HT1080 (cell line): ENCODE measurements at regions not wholly inside any gene's neighbourhood (a gene's known extent, or its start where the extent isn't known, plus 50 kb on each side); places are given as distances from the start of the nearest gene placed in this dataset.

Experiments used
- DNase-seq: peaks from one replicate; pipeline ENCODE4 v3.0.0-alpha.2; 2015; ENCODE audit warnings: low read depth

GRCh38 chr2:59693231-59693959 is 860.1 kb downstream of the BCL11A start:
- DNase-seq: no peak

- DNase-seq: no peak
Measured at GRCh38 chr2:59691518-59692190, 861.8 kb downstream of the BCL11A start.

GRCh38 chr2:59690849-59691248 is 862.6 kb downstream of the BCL11A start:
- no peak for DNase-seq

DNA sequence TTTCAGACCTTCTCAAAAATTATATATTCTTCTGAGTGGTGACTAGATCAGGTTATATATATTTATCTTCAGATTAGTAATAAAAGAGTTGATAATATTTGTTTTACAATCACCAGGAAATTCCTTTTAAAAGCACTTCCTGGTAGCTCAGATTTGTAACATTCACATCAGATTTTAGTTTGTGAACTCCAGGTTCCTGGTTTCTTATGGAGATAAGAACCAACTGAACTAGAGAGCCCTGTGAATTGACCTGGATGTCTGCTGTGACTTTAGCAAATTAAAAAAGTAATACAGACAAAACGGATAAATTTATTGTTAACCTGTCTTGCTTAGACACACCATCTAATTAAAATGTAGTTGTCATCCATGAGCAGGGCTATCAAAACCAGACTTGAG is 868.7 kb downstream of the BCL11A start:
- DNase-seq: no peak

GRCh38 chr2:59684116-59684770 is 869.2 kb downstream of the BCL11A start:
- DNase-seq: peak; percentile 52

GRCh38 chr2:59680863-59681262 is 872.6 kb downstream of the BCL11A start:
- no peak for DNase-seq

DNA sequence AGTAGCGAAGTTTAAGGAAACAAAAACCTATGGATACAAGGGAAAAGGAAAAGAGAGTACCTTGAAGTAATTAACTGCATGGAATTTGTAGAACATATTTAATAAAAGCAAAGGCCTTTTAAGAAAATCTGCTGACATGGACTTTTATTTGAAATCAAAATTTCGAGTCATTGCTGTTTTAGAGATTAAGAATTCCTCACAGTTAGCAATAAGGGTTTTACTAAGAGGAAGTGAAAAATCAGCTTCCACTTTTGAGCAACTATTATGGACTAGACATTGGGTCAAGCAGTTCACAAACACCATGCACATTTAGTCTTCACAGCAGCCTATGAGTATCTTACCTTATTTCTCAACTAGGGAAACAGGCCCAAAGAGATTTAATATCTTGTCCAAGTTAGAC is 876.3 kb downstream of the BCL11A start:
- no peak for DNase-seq

DNA sequence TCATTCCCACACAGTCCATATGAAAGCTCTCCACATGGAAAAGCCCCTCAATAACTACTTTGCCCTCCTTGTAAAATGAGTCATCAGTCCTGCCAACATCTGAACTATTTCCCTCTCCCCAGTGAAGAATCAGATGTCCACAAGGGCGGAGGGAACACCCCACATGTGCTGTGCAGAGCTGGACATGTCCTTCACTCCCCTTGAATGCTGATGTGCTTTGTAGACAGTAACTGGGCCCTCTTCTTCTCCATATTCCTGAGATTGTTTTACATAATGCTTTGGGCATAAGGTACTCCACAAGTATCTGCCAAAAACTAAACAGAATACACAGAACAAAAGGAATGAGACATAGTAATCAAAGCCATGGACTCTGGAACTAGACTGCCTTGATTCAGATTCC is 879.4 kb downstream of the BCL11A start:
- no peak for DNase-seq

- no peak for DNase-seq
Measured at GRCh38 chr2:59665021-59665420, 888.4 kb downstream of the BCL11A start.

DNA sequence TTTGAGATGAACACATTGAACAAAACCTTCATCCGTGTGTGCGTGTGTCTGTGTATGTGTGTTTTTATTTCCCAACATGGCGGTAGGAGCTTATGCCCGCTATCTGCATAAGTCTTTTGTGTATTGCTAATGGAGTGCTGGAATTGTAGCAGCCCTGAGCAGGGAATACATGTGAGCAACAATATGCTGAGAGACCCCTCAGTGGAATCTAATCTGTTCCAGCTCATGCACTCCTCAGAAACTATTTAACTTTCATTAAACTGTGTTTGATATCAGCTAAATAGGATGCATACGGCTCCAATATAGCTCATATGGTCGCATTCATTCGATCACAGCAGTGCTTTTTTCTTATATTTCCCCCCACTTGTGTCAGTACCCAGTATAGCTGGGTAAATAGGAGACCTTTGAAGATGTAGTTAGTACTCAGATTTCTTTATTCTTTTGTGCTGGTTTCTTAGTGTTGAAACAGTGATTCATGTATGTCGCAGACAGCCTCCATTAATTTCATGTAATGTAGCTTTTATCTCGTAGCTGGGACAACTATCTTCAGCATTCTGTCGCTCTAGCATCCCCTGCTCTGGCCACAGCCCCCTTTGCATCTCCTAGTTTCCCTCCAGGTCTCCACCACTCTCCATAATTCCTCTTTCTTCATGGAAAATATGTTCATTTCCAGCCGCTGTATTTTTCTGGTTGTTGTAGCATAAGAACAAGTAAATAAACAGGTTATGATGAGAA is 891.2 kb downstream of the BCL11A start:
- no peak for DNase-seq

- DNase-seq: no peak
Measured at GRCh38 chr2:59660262-59660661, 893.2 kb downstream of the BCL11A start.

GRCh38 chr2:59658906-59659635 is 894.4 kb downstream of the BCL11A start:
- DNase-seq: no peak

DNA sequence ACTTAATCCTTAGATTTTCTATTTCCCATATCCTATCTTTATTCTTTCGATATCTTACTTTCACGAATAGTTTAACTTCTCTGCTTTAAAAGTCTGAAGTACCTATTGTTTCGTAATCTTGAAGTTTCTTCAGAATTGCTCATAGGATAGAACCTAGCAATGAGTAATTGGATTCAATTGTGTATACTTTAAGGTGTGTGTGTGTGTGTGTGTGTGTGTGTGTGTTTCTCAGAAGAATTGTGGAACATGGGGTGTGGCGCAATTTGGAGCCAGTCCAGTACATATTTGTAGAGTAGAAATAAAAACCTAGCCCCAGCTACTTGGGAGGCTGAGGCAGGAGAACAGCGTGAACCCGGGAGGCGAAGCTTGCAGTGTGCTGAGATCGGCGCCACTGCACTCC is 897.6 kb downstream of the BCL11A start:
- DNase-seq: peak; percentile 6

DNA sequence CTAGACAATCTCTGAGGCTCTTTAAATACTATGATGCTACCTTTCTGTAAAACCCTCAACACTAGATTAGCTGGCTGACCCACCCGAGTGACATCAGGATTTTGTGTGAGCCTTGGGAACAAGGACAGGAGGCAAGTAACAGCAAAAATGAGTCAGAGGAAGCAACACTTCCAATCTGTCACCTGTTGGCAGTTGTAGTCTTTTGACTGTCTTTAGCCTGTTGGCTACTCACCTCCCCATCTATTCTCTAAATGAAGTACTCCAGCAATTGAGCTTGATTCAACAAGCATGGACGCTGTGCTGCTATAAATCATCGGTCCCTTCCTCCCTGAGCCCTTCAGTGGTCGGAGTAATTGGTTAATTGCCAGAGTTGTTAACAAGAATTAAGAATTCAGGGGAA is 898.7 kb downstream of the BCL11A start:
- no peak for DNase-seq

- DNase-seq: no peak
Measured at GRCh38 chr2:59653164-59653563, 900.3 kb downstream of the BCL11A start.

- DNase-seq: no peak
Measured at GRCh38 chr2:59630789-59631188, 922.7 kb downstream of the BCL11A start.

DNA sequence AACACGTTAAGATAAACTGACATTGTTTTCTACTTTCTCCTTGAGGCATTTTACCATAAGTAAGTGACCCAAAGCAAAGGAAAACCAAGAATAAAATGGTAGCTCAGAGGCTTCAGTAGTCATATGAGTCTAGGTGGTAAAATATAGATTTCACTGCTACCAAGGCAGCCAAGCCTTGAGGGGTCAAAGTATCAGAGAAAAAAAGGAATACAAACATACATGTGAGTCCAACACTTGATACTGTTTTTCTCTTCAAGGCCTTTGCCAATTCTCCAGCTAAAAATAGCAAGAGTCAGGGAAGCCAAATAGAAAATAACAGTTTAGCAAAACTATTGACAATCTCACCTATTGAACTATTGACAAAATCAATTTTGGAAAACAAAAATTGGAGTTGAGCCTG is 925.9 kb downstream of the BCL11A start:
- no peak for DNase-seq

GRCh38 chr2:59622599-59623308 is 930.7 kb downstream of the BCL11A start:
- DNase-seq: no peak

DNA sequence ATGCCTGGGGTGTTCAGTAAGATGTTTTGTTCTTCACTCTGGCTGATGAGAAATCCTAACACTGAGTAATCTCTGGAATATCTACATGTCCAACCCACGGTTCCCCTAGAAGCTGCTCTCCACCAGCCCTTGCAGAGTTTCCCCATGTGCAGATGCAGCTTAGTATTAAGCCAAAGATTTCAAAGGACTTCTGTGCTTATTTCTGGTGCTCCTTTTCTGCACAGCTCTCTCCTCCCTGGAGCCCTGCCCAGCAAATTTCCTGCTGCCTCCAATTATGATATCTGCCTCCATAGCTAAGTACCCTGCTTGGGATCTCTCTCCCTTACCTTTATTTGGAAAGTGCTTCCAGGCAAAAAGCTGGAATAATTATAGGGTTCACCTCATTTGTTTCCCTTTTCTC is 949.3 kb downstream of the BCL11A start:
- no peak for DNase-seq

DNA sequence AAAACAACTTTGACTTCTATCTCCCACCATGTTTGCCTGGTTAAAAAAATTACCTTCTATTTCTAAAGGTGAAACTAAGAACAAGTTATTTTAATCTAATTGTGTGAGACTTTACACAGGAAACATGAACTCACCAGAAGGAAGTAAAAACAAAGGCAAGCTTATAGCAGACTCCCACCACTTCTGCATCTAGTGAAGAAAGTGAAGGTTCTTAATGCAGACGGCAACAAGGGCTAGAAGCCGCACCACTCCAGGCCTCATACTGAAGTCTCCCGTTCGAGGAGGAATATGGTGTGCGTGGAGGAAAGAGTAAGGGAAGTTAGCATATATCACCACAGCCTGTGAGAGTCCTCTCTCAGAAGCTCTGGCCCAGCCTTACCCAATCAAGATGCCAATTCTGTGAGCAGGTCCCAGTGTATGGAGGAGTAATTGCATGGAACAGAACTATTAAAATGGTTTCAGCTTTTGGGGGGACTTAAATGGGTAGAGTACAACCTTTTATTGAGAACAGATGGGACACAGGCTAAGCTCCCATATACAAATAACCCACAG is 958.7 kb downstream of the BCL11A start:
- DNase-seq: no peak
